HG03558 (cell line): ENCODE measurements at regions not wholly inside any gene's neighbourhood (a gene's known extent, or its start where the extent isn't known, plus 50 kb on each side); places are given as distances from the start of the nearest gene placed in this dataset.
A peak's percentile ranks its signal among the peaks of the same experiment; 100 is the strongest.

Experiments
- ATAC-seq: cut with Tn5 transposase; IDR thresholded peaks from one replicate; pipeline ENCODE4 v1.9.1; 2021; ENCODE audit warnings: moderate number of reproducible peaks; ENCODE audit not compliant: unreplicated experiment; ENCODE audit errors: extremely low read depth

DNA sequence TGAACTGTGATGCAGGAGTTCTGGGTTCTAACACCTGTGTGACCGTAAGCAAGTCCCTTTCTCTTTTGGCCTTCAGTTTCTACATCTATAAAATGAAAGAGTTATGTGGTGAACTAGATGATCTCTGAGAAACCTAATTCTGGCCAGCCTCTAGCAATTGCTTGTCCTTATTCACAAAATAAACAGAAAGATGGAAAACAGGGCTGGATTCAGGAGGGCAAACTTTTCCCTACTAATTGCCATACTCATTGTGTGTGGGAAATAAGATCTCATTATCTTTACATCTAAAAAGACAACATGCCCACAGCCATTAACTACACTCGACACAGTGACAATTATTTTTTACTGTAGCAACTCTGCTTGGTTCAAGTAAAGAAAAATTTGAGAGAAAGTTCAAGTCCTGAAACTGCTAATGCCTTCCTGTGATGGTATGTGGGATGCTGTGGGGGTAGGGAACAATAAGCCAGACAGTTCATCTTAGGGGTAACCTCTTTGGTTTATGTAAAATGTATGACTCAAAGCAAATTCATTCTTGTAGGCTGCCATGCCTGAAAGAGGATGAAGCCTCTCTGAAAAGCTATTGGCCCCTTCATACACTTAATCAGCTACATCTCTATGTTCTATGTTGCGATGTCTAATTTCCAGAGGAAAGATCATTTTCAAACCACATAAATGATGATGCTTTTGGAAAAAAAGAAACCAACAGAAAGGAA lies 177.6 kb upstream of the BCL6 start:
- no peak for ATAC-seq

- no peak for ATAC-seq
Measured at GRCh38 chr3:187924651-187925050, 179.4 kb upstream of the BCL6 start.

DNA sequence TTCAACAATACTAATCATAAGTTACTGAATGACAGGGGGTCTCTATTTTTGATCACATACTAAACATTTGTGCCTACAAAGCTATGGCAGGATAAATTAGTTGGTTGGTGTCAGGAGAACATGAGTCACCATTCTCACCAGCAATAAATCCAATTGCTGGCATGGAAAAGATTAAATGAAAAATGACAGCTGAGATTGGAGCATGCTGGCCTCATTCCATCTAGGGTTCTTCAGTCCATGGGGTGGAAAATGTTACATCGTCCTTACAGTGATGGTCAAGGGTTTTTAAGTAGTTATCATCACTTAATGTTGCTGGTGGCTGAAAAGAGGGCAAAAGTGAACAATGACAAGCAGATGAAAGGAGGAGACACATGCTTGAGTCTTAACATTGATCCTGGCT lies 180.1 kb upstream of the BCL6 start:
- ATAC-seq: no peak

DNA sequence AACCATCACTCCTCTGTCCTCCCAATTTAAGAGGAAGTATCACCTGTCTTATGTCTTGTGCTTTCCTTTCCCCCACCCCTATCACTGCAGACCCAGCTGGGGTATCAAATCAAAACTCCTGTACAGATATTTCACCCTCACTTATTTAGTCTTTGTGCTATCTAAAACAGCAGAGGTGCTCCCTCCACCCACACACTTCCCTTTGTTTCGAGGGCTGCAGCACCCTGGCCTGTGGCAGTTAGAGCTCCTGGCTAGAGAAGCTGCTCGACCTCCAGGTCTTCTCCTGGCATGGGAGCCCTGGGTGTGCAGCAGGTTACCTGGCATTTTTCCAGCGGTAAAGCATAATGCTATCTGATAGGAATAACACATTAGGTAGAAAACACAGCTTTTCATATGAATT lies 181.4 kb upstream of the BCL6 start:
- ATAC-seq: no peak

GRCh38 chr3:187927565-187927964 lies 182.3 kb upstream of the BCL6 start:
- no peak for ATAC-seq

GRCh38 chr3:187929112-187929816 lies 184.0 kb upstream of the BCL6 start:
- no peak for ATAC-seq

DNA sequence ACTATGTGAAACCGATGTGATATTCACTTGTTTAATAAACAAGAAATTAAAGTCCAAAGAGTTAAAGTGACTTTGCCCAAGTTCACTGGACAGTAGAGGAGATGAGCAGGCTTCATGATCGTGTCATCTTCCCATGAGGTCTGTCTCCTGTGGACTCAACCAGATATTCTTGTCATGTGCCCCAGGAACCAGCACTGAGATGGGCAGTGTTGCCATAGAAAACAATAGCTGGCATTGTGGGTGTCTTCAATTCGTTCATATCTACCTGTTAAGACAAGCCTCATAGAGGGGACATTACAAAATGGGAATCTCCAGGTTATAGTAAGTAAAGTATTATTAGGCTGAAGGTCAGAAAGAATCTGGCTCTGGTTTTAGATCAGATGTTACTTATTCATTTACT lies 184.8 kb upstream of the BCL6 start:
- no peak for ATAC-seq

DNA sequence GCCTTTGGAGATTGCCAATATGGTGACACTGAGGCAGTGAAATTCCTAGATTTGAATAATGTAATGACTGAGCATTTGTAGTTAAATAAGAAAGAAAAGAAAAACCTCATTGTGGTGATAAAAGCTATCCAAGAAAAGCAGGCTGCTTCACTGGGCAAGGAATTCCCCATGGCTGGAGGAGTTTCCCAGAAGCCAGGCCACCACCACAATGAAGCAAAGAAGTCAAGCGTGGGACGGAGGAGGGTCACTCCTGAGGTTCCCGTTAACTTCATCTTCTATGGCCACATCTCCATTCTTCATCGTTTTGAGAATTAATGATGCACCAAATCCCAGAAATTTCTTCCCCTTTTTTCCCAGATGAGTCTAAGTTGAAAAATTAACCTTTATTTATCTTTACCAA lies 185.8 kb upstream of the BCL6 start:
- no peak for ATAC-seq

GRCh38 chr3:187931770-187932278 lies 186.6 kb upstream of the BCL6 start:
- no peak for ATAC-seq

DNA sequence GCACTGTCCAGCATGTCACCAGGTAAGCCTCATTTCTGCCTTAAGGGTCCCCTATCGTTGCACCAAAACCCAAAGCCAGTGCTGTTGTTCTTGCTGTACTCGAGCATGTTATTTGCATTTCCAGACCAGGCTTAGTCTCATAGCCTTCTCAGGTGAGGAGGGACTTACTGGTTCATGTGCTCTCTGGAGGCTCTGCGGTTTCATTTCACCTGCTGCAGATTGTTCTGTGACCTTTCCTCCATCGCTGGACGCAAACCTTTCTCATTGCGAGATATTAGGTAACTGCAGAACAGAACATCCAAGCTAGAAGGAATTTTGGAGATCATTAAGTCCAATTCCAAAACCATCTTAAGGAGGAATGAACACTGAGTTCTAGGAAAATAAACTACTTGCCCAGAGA lies 187.3 kb upstream of the BCL6 start:
- no peak for ATAC-seq

DNA sequence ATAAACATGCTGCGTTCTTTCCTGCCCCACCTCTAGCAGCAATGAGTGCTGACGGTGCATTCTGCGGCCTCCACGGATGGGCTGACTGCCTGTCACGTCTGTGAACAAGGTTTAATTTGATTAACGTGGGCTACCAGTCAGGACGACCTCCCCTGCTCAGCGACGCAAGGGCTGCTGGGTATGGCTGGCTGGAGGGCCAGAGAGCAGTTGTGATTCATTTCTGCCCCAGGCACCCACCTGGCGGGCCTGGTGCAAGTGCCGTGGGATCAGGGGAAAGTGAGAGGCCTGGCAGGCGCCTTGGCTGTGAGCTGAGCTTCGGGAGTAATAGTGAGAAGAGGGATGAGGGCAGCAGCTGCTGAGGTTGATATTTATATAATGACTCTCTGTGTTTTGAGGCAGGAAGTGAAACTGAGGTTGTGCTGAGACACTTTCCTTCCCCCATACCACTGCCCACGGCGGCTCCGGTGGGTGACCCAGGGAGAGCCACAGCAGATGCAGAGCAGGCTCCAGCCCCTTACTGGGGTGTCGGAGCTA lies 190.4 kb upstream of the BCL6 start:
- ATAC-seq: peak; percentile 98

- ATAC-seq: no peak
Measured at GRCh38 chr3:187936676-187937075, 191.4 kb upstream of the BCL6 start.

DNA sequence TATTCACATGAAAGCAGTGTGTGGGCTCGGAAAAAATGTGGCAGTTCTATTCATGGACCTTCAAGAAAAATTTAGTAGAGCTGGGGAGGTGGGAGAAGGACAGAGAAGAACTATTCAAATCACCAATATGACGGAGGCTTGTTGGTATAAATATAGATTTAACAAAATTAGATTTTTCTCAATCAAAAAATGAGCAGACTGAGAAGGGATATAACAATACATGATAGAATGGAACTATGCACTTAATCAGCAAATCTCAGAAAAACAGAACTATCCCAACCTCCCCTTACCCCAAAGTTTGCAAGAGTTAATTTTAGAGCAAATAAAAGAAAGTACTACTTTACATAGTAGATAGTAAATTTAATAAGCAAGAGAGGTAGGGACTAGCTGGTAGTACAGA lies 194.6 kb upstream of the BCL6 start:
- ATAC-seq: no peak

DNA sequence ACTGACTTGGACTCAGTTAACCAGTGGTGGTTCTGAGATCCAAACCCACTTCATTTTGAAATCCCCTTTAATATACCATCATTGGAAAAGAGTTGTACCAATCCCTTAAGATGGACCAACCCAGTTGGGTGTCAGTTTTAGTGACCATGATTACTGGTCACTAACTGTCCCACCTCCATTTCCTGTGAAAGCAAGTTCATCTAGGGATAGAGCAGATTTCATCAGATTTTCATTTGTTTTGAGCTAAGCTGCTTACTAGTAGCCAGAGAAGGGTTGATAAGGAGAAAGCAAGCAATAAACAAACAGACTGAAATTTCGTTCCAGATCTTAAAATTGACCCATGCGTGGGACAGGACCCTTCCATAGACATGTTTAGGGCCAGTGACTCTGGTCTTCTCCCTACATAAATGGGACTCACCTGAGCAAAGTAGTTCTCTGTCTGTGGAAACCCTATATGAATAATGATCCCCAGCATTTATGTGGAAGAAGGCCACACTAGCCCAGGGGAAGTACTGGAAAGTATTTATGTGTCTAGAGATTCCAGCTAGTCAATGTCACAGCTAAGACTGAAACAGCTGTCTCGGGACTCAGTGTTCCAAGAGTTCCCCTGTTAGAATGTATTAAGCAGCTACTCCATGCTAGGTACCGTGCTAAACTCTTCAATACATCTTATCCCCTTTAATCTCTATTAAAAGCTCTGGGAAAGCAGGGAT lies 196.0 kb upstream of the BCL6 start:
- no peak for ATAC-seq

GRCh38 chr3:187941848-187942194 lies 196.6 kb upstream of the BCL6 start:
- ATAC-seq: no peak

GRCh38 chr3:187942658-187943241 lies 197.5 kb upstream of the BCL6 start:
- ATAC-seq: no peak

- ATAC-seq: no peak
Measured at GRCh38 chr3:187943677-187944389, 198.6 kb upstream of the BCL6 start.

GRCh38 chr3:187944390-187945179 lies 199.3 kb upstream of the BCL6 start:
- ATAC-seq: no peak

GRCh38 chr3:187945374-187945773 lies 200.1 kb upstream of the BCL6 start:
- no peak for ATAC-seq
